Uterus (tissue), 3 donors: ENCODE measurements at regions not wholly inside any gene's neighbourhood (a gene's known extent, or its start where the extent isn't known, plus 50 kb on each side); places are given as distances from the start of the nearest gene placed in this dataset.

Experiments
- DNase-seq, 2 donors: peaks; one replicate each; pipeline ENCODE4 v3.0.0-alpha.2; 2019 to 2020
- H3K27ac ChIP-seq, 2 donors: fragments of 200-600 bp; sonication (generic); 1 replicate in 1 of 2; 2 replicates in 1 of 2; pipeline ENCODE4 v1.5.1; 2016 to 2018
- H3K27me3 ChIP-seq, 2 donors: fragments of 200-600 bp; sonication (generic); one replicate each; pipeline ENCODE4 v1.5.1; 2018 to 2019; ENCODE audit warnings: control low read depth in 1 of 2
- H3K36me3 ChIP-seq, 2 donors: fragments of 200-600 bp; sonication (generic); one replicate each; pipeline ENCODE4 v1.5.1; 2019; ENCODE audit warnings: control low read depth in 1 of 2
- H3K4me1 ChIP-seq, 2 donors: fragments of 200-600 bp; sonication (generic); one replicate each; pipeline ENCODE4 v1.5.1; 2018 to 2019; ENCODE audit warnings: control low read depth in 1 of 2
- H3K4me3 ChIP-seq, 2 donors: fragments of 200-600 bp; sonication (generic); 1 replicate in 1 of 2; 2 replicates in 1 of 2; pipeline ENCODE4 v1.5.1; 2018 to 2019; ENCODE audit warnings: mild to moderate bottlenecking in 1 of 2
- H3K9me3 ChIP-seq, 2 donors: fragments of 200-600 bp; sonication (generic); one replicate each; pipeline ENCODE4 v1.5.1; 2019; ENCODE audit warnings: control low read depth in 1 of 2
- POLR2A ChIP-seq, 2 donors: fragments of 450-650 bp; IDR thresholded peaks; one replicate each; pipeline ENCODE4 v1.6.1; 2016; ENCODE audit warnings: antibody characterized with exemption in 2 of 2, mild to moderate bottlenecking in 1 of 2, moderate library complexity in 1 of 2
- intact Hi-C: fragments of 100-400 bp; cut with DNase I; formaldehyde crosslinking; loops from one replicate; pipeline ENCODE4 v1.15.1; 2023; ENCODE audit warnings: low total_unique reads
- TF ChIP-seq, protein P1 (sequence below), 4 experiments: fragments of 200-600 bp in 2 of 4; fragments of 450-650 bp in 2 of 4; sonication (generic) in 2 of 4; IDR thresholded peaks; one replicate each; pipeline ENCODE4 v1.5.1; 2016 to 2019; ENCODE audit warnings: antibody characterized with exemption in 4 of 4, mild to moderate bottlenecking in 2 of 4, moderate library complexity in 1 of 4
- donor health status: DM: yes; HTN: yes; CAD: no.

DNA sequence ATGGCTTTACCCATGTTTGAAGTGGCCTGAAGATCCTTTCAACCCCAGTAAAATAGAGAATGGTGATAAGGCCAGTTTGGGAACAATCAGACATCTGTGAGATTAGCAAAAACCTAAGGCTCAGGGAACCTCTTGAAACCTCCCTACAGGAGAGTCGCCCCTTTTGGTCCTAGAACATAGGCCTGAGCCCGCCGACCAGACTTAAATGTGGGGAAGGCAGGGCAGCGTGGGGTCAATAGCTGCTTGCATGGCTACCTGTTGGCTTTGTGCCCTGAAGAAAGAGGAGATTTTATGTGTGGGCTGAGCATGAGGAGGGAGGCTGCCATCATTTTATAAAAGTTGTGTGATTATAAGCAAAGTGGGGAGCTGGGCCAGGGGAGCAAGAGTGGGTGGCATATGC is 97.6 kb upstream of the TBX20 start:
- no peaks in the 10 kb centered on the region for H3K9me3 ChIP-seq
- H3K27me3 ChIP-seq = no peaks in the 10 kb centered on the region
- H3K4me3 ChIP-seq = no peak overlapping the region
- TF ChIP-seq, protein P1, sequence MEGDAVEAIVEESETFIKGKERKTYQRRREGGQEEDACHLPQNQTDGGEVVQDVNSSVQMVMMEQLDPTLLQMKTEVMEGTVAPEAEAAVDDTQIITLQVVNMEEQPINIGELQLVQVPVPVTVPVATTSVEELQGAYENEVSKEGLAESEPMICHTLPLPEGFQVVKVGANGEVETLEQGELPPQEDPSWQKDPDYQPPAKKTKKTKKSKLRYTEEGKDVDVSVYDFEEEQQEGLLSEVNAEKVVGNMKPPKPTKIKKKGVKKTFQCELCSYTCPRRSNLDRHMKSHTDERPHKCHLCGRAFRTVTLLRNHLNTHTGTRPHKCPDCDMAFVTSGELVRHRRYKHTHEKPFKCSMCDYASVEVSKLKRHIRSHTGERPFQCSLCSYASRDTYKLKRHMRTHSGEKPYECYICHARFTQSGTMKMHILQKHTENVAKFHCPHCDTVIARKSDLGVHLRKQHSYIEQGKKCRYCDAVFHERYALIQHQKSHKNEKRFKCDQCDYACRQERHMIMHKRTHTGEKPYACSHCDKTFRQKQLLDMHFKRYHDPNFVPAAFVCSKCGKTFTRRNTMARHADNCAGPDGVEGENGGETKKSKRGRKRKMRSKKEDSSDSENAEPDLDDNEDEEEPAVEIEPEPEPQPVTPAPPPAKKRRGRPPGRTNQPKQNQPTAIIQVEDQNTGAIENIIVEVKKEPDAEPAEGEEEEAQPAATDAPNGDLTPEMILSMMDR (IDR thresholded peaks at IDR 0.05) = no peak
- TF ChIP-seq POLR2A (IDR thresholded peaks at IDR 0.05) = no peak
- no peaks in the 10 kb centered on the region for H3K36me3 ChIP-seq
- no peak overlapping the region for H3K27ac ChIP-seq
- intact Hi-C loops = no loop called here
- no peak for DNase-seq
- H3K4me1 ChIP-seq = no peaks in the 10 kb centered on the region

DNA sequence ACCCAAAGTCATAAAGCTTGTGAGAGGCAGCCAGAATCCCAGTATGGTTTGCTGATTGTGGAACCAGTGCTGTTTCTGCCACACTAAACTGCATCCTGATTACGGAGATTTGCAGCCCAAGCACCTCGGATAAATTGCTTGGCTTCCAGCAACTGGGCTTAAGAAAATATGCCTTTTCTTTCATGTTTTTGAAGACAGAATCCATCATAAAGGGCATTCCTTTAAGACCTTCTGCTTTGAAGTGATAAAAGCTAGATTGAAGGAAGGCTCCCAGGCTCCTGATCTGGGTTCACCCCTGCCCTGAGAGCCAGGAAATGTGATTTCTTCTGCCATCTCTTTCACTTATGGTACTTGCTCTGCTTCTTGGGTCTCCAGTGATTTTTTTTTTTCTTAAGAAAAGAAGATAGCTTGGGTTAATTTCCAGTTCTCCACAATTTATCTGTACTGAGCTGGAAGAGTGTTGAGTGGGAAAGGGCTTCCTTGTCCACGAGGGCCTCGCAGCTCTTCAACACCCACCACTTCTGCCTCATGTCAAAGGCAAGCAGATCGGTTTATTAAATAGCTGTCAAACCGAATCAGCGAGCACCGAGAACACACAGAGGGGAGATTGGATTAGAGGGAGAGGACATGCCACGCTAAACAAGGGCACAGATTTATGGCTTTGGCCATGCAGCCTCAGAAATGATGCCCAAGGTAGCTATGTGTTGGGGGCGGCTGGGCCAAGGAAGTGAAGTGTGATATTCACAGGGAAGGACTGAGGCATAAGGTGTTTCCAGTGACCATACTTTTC is 94.9 kb upstream of the TBX20 start:
- no peak for DNase-seq
- Histone ChIP-seq H3K9me3 (no peaks in the 10 kb centered on the region), H3K4me3 (no peak overlapping the region), H3K27me3 (no peaks in the 10 kb centered on the region), H3K4me1 (no peaks in the 10 kb centered on the region), H3K36me3 (no peaks in the 10 kb centered on the region), H3K27ac (no peak overlapping the region)
- TF ChIP-seq, protein P1 (IDR thresholded peaks at IDR 0.05) = no peak
- TF ChIP-seq POLR2A (IDR thresholded peaks at IDR 0.05) = no peak
- intact Hi-C loops = no loop called here

DNA sequence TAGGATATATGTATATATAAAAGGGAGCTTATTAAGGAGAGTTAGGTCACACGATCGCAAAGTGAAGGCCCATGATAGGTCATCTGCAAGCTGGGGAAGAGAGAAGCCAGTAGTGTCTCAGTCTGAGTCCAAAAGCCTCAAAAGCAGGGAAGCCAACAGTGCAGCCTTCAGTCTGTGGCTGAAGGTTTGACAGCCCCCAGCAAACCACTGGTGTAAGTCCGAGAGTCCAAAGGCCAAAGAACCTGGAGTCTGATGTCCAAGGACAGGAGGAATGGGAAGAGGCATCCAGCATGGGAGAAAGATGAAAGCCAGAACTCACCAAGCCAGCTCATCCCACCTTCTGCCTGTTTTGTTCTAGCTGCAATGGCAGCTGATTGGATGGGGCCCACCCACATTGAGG is 88.9 kb upstream of the TBX20 start:
- DNase-seq = no peak
- Histone ChIP-seq H3K9me3 (no peaks in the 10 kb centered on the region), H3K27ac (no peak overlapping the region), H3K27me3 (no peaks in the 10 kb centered on the region), H3K4me3 (no peak overlapping the region), H3K36me3 (no peaks in the 10 kb centered on the region), H3K4me1 (no peaks in the 10 kb centered on the region)
- intact Hi-C loops = no loop called here
- TF ChIP-seq, protein P1 (IDR thresholded peaks at IDR 0.05) = no peak
- no peak for TF ChIP-seq POLR2A (IDR thresholded peaks at IDR 0.05)

DNA sequence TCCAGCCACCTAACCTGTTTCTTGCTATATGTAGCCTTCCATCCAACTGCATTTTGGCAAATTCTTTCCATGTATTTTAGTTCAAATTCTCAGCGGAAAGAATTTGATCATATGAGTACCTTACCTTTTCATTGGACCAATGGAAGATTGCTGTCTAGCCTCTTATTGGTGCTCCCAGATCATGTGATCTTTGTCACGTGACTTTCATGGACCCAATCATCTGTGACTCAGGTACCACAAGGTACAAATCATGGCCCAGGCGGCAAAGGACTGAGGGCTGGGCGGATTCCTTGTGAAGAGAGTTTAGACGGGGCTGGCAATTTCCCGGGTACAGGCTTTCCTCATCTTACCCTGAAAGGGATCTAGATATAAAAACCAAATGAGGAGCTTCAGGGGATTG is 85.9 kb upstream of the TBX20 start:
- Histone ChIP-seq H3K4me3 (no peak overlapping the region), H3K9me3 (no peaks in the 10 kb centered on the region), H3K4me1 (no peaks in the 10 kb centered on the region), H3K36me3 (no peaks in the 10 kb centered on the region), H3K27ac (no peak overlapping the region), H3K27me3 (no peaks in the 10 kb centered on the region)
- intact Hi-C loops = no loop called here
- TF ChIP-seq, protein P1 (IDR thresholded peaks at IDR 0.05) = no peak
- TF ChIP-seq POLR2A (IDR thresholded peaks at IDR 0.05) = no peak
- no peak for DNase-seq

DNA sequence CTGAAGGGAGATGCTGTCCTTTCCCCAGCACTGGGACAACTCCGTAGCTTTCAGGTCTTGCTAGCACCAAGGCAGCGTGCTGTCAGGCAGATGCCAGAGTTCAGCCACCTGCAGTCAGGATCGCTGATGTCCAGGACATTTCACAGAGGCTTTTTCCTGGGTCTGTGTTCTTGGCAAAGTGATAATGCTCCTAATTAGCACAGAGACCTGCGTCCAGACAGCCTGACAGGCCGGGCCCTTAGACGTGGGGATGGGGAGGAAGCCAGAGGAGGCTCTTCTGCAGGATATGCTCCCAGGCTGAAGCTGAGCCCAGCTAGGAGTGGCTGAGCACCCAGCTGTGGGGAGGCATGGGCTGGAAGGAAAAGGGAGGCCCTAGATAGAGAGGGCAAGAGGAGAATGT is 82.5 kb upstream of the TBX20 start:
- Histone ChIP-seq H3K36me3 (no peaks in the 10 kb centered on the region), H3K4me1 (no peaks in the 10 kb centered on the region), H3K27me3 (no peaks in the 10 kb centered on the region), H3K9me3 (no peaks in the 10 kb centered on the region), H3K4me3 (no peak overlapping the region), H3K27ac (no peak overlapping the region)
- intact Hi-C loops = no loop called here
- TF ChIP-seq POLR2A (IDR thresholded peaks at IDR 0.05) = no peak
- TF ChIP-seq, protein P1 (IDR thresholded peaks at IDR 0.05) = no peak
- DNase-seq = no peak
